Activated T-helper 17 cell treated with anti-CD3 and anti-CD28 coated beads, Interleukin-2, amount 50 U/mL, for 72 hours (primary cell): ENCODE measurements at regions not wholly inside any gene's neighbourhood (a gene's known extent, or its start where the extent isn't known, plus 50 kb on each side); places are given as distances from the start of the nearest gene placed in this dataset.

Experiments used
- ATAC-seq: fragments of 150-1000 bp; cut with Tn5 transposase; replicated peaks from 2 replicates; pipeline ENCODE4 v1.10.0; 2021; ENCODE audit warnings: mild to moderate bottlenecking, moderate library complexity
- H3K27ac Mint-ChIP-seq: one replicate; pipeline ENCODE4 v1.8.0; 2022; ENCODE audit warnings: mixed read lengths
- H3K27me3 Mint-ChIP-seq: one replicate; pipeline ENCODE4 v1.8.0; 2022; ENCODE audit warnings: mixed read lengths
- H3K36me3 Mint-ChIP-seq: one replicate; pipeline ENCODE4 v1.8.0; 2022; ENCODE audit warnings: low read depth, mild to moderate bottlenecking, mixed read lengths
- H3K4me1 Mint-ChIP-seq: one replicate; pipeline ENCODE4 v1.8.0; 2022; ENCODE audit warnings: mixed read lengths
- H3K4me3 Mint-ChIP-seq: one replicate; pipeline ENCODE4 v1.8.0; 2022; ENCODE audit warnings: mild to moderate bottlenecking, mixed read lengths
- H3K9me3 Mint-ChIP-seq: one replicate; pipeline ENCODE4 v1.8.0; 2022; ENCODE audit warnings: mixed read lengths

- no peak overlapping the region for H3K27ac Mint-ChIP-seq
- no peaks in the 10 kb centered on the region for H3K36me3 Mint-ChIP-seq
- no peaks in the 10 kb centered on the region for H3K4me1 Mint-ChIP-seq
- H3K4me3 Mint-ChIP-seq, result no peak overlapping the region
- H3K9me3 Mint-ChIP-seq, result peaks cover 5% of the 10 kb centered on the region
- peaks cover 4% of the 10 kb centered on the region for H3K27me3 Mint-ChIP-seq
- ATAC-seq, result no peak
These were observed 174.7 kb upstream of the CADM1 start for GRCh38 chr11:115678942-115679341.

DNA sequence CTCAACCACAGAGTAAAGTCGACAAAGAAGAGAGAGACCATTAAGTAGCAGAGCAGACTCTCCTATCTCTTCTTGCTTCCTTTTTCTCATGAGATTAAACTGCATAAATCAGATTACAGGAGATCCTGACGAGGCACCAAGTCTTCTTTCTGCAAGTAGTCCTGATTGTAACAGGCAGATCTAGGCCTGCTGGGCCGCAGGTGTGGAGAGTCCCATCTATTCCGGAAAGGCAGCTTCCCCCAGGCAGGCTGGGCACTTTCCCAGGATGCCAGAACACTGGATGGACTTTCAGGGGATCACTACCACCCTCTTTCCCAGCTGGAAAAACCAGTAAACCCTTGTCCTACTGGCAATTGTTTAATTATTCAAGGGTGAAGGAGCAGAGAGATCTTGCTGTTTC, 173.0 kb upstream of the CADM1 start:
- Mint-ChIP-seq H3K27me3 (peaks cover 3% of the 10 kb centered on the region), H3K4me1 (no peaks in the 10 kb centered on the region), H3K27ac (no peak overlapping the region), H3K4me3 (no peak overlapping the region), H3K36me3 (no peaks in the 10 kb centered on the region), H3K9me3 (peaks cover under 1% of the 10 kb centered on the region)
- ATAC-seq, result no peak

GRCh38 chr11:115676768-115677167, 172.6 kb upstream of the CADM1 start:
- Mint-ChIP-seq H3K9me3 (no peaks in the 10 kb centered on the region), H3K36me3 (no peaks in the 10 kb centered on the region), H3K27me3 (peaks cover 3% of the 10 kb centered on the region), H3K4me1 (no peaks in the 10 kb centered on the region), H3K27ac (no peak overlapping the region), H3K4me3 (no peak overlapping the region)
- no peak for ATAC-seq

DNA sequence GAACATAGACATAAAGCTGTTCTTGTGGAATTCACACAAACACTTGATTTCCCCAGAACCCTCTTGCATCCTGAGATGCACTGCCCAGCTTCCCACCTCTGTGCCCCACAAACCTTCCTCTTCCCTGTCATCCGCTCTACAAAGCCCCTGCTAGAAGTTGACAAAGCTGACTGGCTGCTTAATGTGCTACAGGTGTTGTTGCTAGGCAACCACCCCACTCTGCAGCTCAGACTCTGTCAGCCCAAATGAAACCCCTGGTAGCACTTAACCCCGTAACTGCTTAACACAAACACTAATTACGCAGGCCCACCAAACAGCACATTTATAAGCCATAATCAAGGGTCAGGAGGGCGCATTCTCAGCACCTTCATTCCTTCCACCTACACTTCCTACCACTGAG, 172.0 kb upstream of the CADM1 start:
- H3K4me1 Mint-ChIP-seq, result no peaks in the 10 kb centered on the region
- no peak overlapping the region for H3K4me3 Mint-ChIP-seq
- H3K27ac Mint-ChIP-seq, result no peak overlapping the region
- no peaks in the 10 kb centered on the region for H3K9me3 Mint-ChIP-seq
- no peak for ATAC-seq
- peaks cover 3% of the 10 kb centered on the region for H3K27me3 Mint-ChIP-seq
- no peaks in the 10 kb centered on the region for H3K36me3 Mint-ChIP-seq

DNA sequence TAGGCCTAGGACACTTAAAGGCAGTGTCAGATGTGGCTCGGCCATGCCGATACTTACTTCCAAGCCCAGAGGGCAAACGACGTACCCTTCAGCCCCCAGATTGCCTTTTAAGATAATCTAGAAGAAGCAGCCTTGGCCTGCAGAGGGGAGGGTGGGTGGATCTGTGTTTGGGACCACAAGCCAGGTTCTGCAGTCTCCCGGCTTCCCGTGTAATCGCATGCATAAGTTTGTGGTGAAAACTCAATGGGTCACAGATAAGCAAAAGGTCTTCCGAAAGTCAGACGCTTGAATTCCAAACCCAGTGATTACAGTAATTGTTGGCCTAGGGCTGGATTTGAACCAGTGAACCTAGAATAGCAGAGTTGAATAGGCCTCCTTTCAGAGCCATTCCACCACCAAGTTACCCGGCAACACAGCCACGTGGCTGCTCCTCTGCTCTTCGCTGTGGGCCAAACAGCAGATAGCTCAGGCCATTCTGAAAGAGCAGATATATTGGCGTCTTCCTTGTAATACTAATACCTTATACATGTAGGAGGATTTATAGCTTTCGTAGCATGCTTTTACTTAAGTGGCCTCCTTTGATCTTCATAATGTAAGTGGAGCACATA, 170.8 kb upstream of the CADM1 start:
- H3K9me3 Mint-ChIP-seq, result no peaks in the 10 kb centered on the region
- H3K27ac Mint-ChIP-seq, result no peak overlapping the region
- no peaks in the 10 kb centered on the region for H3K4me1 Mint-ChIP-seq
- ATAC-seq, result no peak
- no peaks in the 10 kb centered on the region for H3K36me3 Mint-ChIP-seq
- H3K27me3 Mint-ChIP-seq, result peaks cover 3% of the 10 kb centered on the region
- H3K4me3 Mint-ChIP-seq, result no peak overlapping the region

- no peak for ATAC-seq
- Mint-ChIP-seq H3K36me3 (no peaks in the 10 kb centered on the region), H3K4me1 (no peaks in the 10 kb centered on the region), H3K27me3 (peaks cover 3% of the 10 kb centered on the region), H3K27ac (no peak overlapping the region), H3K9me3 (no peaks in the 10 kb centered on the region), H3K4me3 (no peak overlapping the region)
These were observed 170.1 kb upstream of the CADM1 start for GRCh38 chr11:115674176-115674936.

DNA sequence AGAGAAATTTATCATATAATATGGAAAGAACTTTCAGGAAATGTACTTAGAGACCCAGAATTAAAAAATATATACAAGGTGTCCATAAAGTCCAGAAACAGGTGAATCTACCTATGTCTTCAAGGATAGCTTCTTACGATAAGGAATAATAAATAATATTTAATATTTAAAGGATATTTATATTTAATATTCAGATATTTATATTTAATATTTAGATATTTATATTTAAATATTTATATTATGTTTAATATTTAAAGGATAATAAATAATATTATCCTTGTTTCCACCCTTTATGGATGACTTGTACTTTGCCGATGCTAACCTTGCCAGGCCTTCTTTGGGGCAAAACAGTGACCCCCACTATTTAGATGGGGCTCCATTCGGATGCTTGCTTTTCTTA, 169.5 kb upstream of the CADM1 start:
- H3K4me3 Mint-ChIP-seq, result no peak overlapping the region

GRCh38 chr11:115672999-115673411, 168.8 kb upstream of the CADM1 start:
- no peak overlapping the region for H3K4me3 Mint-ChIP-seq
- H3K27ac Mint-ChIP-seq, result no peak overlapping the region
- H3K9me3 Mint-ChIP-seq, result no peaks in the 10 kb centered on the region
- H3K4me1 Mint-ChIP-seq, result no peaks in the 10 kb centered on the region
- ATAC-seq, result no peak
- no peaks in the 10 kb centered on the region for H3K36me3 Mint-ChIP-seq
- peaks cover 3% of the 10 kb centered on the region for H3K27me3 Mint-ChIP-seq

More for the DNA sequence above, 169.5 kb upstream of the CADM1 start:
- Mint-ChIP-seq H3K27ac (no peak overlapping the region), H3K4me1 (no peaks in the 10 kb centered on the region), H3K9me3 (no peaks in the 10 kb centered on the region), H3K27me3 (peaks cover 3% of the 10 kb centered on the region), H3K36me3 (no peaks in the 10 kb centered on the region)
- no peak for ATAC-seq

DNA sequence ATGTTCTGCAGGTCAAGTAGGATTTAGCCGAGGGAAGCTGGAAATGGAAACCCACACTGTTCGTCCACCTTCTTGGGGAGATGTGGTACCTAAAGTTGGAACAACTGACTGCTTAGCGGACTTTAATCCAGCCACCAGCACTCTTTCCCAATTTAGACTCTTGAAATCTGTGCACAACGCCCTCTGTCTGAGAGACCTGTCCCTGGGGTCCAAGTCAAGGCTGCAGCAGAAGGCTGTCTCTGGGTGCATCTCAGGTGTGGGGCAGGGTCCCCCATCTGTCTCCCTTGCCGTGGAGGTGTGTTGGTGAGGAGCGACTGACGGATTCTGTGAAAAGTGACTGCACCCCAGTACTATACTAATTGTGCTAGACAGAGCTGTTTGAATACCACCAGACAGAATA, 168.2 kb upstream of the CADM1 start:
- H3K9me3 Mint-ChIP-seq, result no peaks in the 10 kb centered on the region
- no peaks in the 10 kb centered on the region for H3K27me3 Mint-ChIP-seq
- no peak overlapping the region for H3K27ac Mint-ChIP-seq
- H3K4me3 Mint-ChIP-seq, result no peak overlapping the region
- no peaks in the 10 kb centered on the region for H3K36me3 Mint-ChIP-seq
- no peak for ATAC-seq
- H3K4me1 Mint-ChIP-seq, result no peaks in the 10 kb centered on the region

- no peaks in the 10 kb centered on the region for H3K4me1 Mint-ChIP-seq
- no peaks in the 10 kb centered on the region for H3K36me3 Mint-ChIP-seq
- no peak overlapping the region for H3K4me3 Mint-ChIP-seq
- H3K27ac Mint-ChIP-seq, result no peak overlapping the region
- no peak for ATAC-seq
- no peaks in the 10 kb centered on the region for H3K27me3 Mint-ChIP-seq
- no peaks in the 10 kb centered on the region for H3K9me3 Mint-ChIP-seq
These were observed 166.5 kb upstream of the CADM1 start for GRCh38 chr11:115670538-115671205.

DNA sequence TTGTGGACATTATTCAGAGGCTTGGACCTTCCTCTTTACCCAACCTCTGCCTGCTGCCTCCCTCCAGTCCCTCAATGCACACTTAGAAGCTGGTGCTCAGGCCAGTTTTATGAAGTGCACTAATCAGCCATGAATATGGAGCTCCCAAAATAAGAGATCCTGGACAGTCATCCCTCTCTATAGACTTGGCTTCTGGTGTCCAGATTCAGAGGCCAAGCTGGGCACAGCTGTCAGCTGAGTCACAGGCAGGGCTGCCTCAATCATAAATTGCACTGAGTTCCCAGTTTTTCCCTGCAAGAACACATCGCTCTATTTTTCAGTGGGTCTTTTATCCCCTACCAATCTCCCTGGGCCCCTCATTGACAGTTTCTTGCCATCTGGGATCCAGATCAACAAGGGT, 161.7 kb upstream of the CADM1 start:
- no peak for ATAC-seq
- no peaks in the 10 kb centered on the region for H3K9me3 Mint-ChIP-seq
- no peaks in the 10 kb centered on the region for H3K36me3 Mint-ChIP-seq
- H3K27me3 Mint-ChIP-seq, result peaks cover 4% of the 10 kb centered on the region
- no peaks in the 10 kb centered on the region for H3K4me1 Mint-ChIP-seq
- no peak overlapping the region for H3K27ac Mint-ChIP-seq
- no peak overlapping the region for H3K4me3 Mint-ChIP-seq

DNA sequence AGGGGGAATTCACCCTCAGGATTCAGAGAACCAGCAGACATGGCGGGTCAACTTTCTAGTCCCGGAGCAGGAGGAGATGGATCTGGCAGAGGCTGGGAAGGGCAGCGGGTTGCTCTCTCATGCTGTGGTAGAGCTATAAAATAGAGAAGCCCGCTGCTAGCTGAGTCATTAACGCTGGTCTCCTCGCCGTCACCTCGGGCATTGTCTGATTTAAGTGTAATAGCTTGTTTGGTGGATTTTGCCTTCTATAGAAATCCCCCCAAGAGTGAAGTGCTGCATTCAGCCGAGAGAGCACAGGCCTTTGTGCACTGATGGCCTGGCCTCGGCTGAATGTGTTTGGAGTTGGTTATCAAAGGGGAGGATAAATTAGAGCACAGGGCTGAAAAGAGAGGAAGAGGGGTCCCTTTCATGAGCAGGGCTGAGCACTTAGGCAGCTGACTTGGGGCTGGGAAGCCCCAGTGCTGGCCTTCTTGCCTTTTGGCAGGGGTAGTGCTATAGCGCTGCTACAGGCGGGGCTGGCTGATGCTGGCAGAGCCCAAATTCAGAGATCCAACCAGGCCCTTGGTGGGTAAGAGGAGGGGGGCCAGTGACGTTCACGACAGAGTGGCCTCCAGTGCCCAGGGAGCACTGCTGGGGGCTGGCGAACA, 161.1 kb upstream of the CADM1 start:
- H3K4me1 Mint-ChIP-seq, result no peaks in the 10 kb centered on the region
- H3K36me3 Mint-ChIP-seq, result no peaks in the 10 kb centered on the region
- peaks cover 10% of the 10 kb centered on the region for H3K27me3 Mint-ChIP-seq
- H3K4me3 Mint-ChIP-seq, result no peak overlapping the region
- H3K9me3 Mint-ChIP-seq, result no peaks in the 10 kb centered on the region
- H3K27ac Mint-ChIP-seq, result no peak overlapping the region
- no peak for ATAC-seq

DNA sequence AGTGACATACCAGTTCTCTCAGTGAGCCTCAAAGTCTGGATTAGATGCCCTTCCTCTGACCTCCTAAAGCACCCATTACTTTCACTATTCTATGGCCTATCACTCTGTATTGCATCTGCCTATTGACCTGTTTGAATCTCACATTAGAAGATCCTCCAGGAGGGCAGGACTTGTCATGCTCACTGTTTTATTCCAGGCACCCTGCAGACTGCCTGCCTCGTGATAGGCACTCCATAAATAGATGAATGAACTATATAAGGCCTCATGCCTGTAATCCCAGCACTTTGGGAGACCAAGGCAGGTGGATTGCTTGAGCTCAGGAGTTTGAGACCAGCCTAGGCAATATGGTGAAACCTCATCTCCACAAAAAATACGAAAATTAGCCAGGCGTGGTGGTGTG, 160.1 kb upstream of the CADM1 start:
- no peaks in the 10 kb centered on the region for H3K4me1 Mint-ChIP-seq
- no peaks in the 10 kb centered on the region for H3K9me3 Mint-ChIP-seq
- H3K4me3 Mint-ChIP-seq, result no peak overlapping the region
- no peaks in the 10 kb centered on the region for H3K36me3 Mint-ChIP-seq
- H3K27me3 Mint-ChIP-seq, result peaks cover 15% of the 10 kb centered on the region
- no peak for ATAC-seq
- H3K27ac Mint-ChIP-seq, result no peak overlapping the region

DNA sequence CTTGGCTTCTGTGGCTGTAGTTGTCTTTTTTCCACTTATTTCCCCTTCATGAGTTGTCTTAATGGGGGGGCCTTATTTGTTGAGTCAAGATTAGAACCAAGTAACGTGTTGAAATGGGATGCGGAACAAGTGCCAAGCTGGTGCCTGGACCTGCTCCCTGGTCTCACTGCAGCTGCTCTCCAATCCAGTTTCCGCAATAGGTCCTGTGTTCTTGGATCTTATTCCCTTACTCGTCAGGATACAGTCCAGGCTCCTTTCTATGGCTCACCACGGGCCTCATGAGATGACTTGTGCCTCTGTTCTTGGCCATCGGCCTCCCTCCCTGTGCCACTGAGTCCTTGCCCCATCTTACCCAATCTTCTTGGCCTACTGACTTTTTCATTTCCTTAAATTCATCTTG, 159.6 kb upstream of the CADM1 start:
- Mint-ChIP-seq H3K4me3 (no peak overlapping the region), H3K27ac (no peak overlapping the region), H3K27me3 (peaks cover 17% of the 10 kb centered on the region), H3K36me3 (no peaks in the 10 kb centered on the region), H3K9me3 (no peaks in the 10 kb centered on the region), H3K4me1 (no peaks in the 10 kb centered on the region)
- no peak for ATAC-seq
